ENCODE measurements at regions not wholly inside any gene's neighbourhood (a gene's known extent, or its start where the extent isn't known, plus 50 kb on each side); places are given as distances from the start of the nearest gene placed in this dataset.

DNA sequence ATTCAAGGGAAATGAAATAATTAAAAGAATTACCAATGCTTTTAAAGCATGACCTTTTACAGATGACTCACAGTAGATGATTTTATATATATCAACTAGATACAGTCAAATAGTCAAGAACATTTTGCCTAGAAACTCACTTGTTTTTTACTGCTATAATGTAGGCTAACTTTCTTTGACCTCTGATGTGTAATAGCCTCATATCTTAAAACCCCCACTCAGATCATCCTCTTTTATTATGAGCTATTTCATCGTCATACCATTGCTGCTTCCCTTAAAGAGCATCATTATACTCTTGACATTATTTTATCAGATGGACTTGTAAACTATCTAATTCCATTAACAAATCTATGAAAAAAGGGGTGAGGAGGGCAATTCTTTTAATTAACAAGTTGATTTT lies 355.9 kb upstream of the AGA start:
- TF ChIP-seq, protein P1, sequence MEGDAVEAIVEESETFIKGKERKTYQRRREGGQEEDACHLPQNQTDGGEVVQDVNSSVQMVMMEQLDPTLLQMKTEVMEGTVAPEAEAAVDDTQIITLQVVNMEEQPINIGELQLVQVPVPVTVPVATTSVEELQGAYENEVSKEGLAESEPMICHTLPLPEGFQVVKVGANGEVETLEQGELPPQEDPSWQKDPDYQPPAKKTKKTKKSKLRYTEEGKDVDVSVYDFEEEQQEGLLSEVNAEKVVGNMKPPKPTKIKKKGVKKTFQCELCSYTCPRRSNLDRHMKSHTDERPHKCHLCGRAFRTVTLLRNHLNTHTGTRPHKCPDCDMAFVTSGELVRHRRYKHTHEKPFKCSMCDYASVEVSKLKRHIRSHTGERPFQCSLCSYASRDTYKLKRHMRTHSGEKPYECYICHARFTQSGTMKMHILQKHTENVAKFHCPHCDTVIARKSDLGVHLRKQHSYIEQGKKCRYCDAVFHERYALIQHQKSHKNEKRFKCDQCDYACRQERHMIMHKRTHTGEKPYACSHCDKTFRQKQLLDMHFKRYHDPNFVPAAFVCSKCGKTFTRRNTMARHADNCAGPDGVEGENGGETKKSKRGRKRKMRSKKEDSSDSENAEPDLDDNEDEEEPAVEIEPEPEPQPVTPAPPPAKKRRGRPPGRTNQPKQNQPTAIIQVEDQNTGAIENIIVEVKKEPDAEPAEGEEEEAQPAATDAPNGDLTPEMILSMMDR (IDR thresholded peaks at IDR 0.05; ENCODE audit: insufficient read depth, low read depth, low read length) = no peak
- TF ChIP-seq EZH2 (IDR thresholded peaks at IDR 0.05; ENCODE audit: insufficient read depth, low read length) = no peak
